HFFc6 (cell line): ENCODE measurements at regions not wholly inside any gene's neighbourhood (a gene's known extent, or its start where the extent isn't known, plus 50 kb on each side); places are given as distances from the start of the nearest gene placed in this dataset.

ENCODE experiments used
- DNase-seq: peaks from one replicate; pipeline ENCODE4 v3.0.0-alpha.2; 2018
- H3K27ac Mint-ChIP-seq: 2 replicates; pipeline ENCODE4 v1.8.0; 2020; ENCODE audit warnings: mild to moderate bottlenecking, mixed read lengths
- H3K27me3 Mint-ChIP-seq: 2 replicates; pipeline ENCODE4 v1.8.0; 2021; ENCODE audit warnings: mild to moderate bottlenecking, moderate library complexity, mixed read lengths; ENCODE audit not compliant: insufficient read depth
- H3K36me3 Mint-ChIP-seq: 2 replicates; pipeline ENCODE4 v1.8.0; 2021; ENCODE audit warnings: low read depth, mixed read lengths
- H3K4me1 Mint-ChIP-seq: 2 replicates; pipeline ENCODE4 v1.8.0; 2020; ENCODE audit warnings: low read depth, mixed read lengths
- H3K4me3 Mint-ChIP-seq: 2 replicates; pipeline ENCODE4 v1.8.0; 2020; ENCODE audit warnings: mild to moderate bottlenecking, moderate library complexity, mixed read lengths
- H3K9me3 Mint-ChIP-seq: 2 replicates; pipeline ENCODE4 v1.8.0; 2020; ENCODE audit warnings: mild to moderate bottlenecking, mixed read lengths
- CTCF ChIP-seq: fragments of 200-600 bp; sonication (generic); IDR thresholded peaks from 2 replicates; pipeline ENCODE4 v1.5.0; 2021; ENCODE audit warnings: antibody characterized with exemption, mild to moderate bottlenecking

- Mint-ChIP-seq H3K4me3 (no peak overlapping the region), H3K27ac (no peak overlapping the region), H3K4me1 (peaks cover 5% of the 10 kb centered on the region; the same call in 1 of the 2 replicates), H3K36me3 (no peaks in the 10 kb centered on the region), H3K27me3 (peaks cover 3% of the 10 kb centered on the region), H3K9me3 (peaks cover 3% of the 10 kb centered on the region; the same call in 1 of the 2 replicates)
- no peak for DNase-seq
- no peak for TF ChIP-seq CTCF
Measured at GRCh38 chr1:11596295-11596694, 57.9 kb downstream of the FBXO2 start.

GRCh38 chr1:11595285-11595684 lies 58.9 kb downstream of the FBXO2 start:
- no peak for TF ChIP-seq CTCF
- Mint-ChIP-seq H3K27me3 (peaks cover 3% of the 10 kb centered on the region), H3K36me3 (no peaks in the 10 kb centered on the region), H3K9me3 (peaks cover 4% of the 10 kb centered on the region; the same call in 1 of the 2 replicates), H3K27ac (no peak overlapping the region), H3K4me1 (peaks cover 5% of the 10 kb centered on the region; the same call in 1 of the 2 replicates), H3K4me3 (no peak overlapping the region)
- DNase-seq: no peak

- no peak overlapping the region for H3K4me3 Mint-ChIP-seq
- peaks cover 3% of the 10 kb centered on the region for H3K27me3 Mint-ChIP-seq
- no peak overlapping the region for H3K27ac Mint-ChIP-seq
- no peak for DNase-seq
- H3K4me1 Mint-ChIP-seq: peaks cover 5% of the 10 kb centered on the region; the same call in 1 of the 2 replicates
- peaks cover 4% of the 10 kb centered on the region; the same call in 1 of the 2 replicates for H3K9me3 Mint-ChIP-seq
- TF ChIP-seq CTCF: no peak
- no peaks in the 10 kb centered on the region for H3K36me3 Mint-ChIP-seq
Measured at GRCh38 chr1:11594625-11595024, 59.6 kb downstream of the FBXO2 start.

- Mint-ChIP-seq H3K36me3 (no peaks in the 10 kb centered on the region), H3K27me3 (peaks cover 3% of the 10 kb centered on the region), H3K9me3 (peaks cover 4% of the 10 kb centered on the region; the same call in 1 of the 2 replicates)
Measured at GRCh38 chr1:11594222-11594621, 60.0 kb downstream of the FBXO2 start.

GRCh38 chr1:11592752-11593151 lies 61.5 kb downstream of the FBXO2 start:
- Mint-ChIP-seq H3K9me3 (peaks cover 4% of the 10 kb centered on the region; the same call in 1 of the 2 replicates), H3K4me3 (no peak overlapping the region), H3K4me1 (no peaks in the 10 kb centered on the region), H3K27ac (no peak overlapping the region), H3K27me3 (peaks cover 7% of the 10 kb centered on the region), H3K36me3 (no peaks in the 10 kb centered on the region)
- TF ChIP-seq CTCF: no peak
- DNase-seq: no peak

More at GRCh38 chr1:11594222-11594621, 60.0 kb downstream of the FBXO2 start:
- H3K27ac Mint-ChIP-seq: no peak overlapping the region
- no peak overlapping the region for H3K4me3 Mint-ChIP-seq
- peak; percentile 16 for DNase-seq
- H3K4me1 Mint-ChIP-seq: peaks cover 5% of the 10 kb centered on the region; the same call in 1 of the 2 replicates
- peak; percentile 51 for TF ChIP-seq CTCF
